ENCODE measurements at regions not wholly inside any gene's neighbourhood (a gene's known extent, or its start where the extent isn't known, plus 50 kb on each side); places are given as distances from the start of the nearest gene placed in this dataset.
"Not testable (repeated sequence)": the region's sequence is repeated elsewhere in the genome, so short reads cannot be mapped to it uniquely, and the experiment has no call there.

- TF ChIP-seq EP300 (conservative IDR thresholded peaks at IDR 0.05; ENCODE audit: poor library complexity, severe bottlenecking) = no peak
- TF ChIP-seq RAD21 (conservative IDR thresholded peaks at IDR 0.05) = no peak
- TF ChIP-seq REST (IDR thresholded peaks at IDR 0.05; ENCODE audit: borderline replicate concordance) = no peak
- no peak for TF ChIP-seq EZH2 (IDR thresholded peaks at IDR 0.05; ENCODE audit: borderline replicate concordance, insufficient read depth, low read length, poor library complexity, severe bottlenecking)
- no peak for TF ChIP-seq MXI1 (conservative IDR thresholded peaks at IDR 0.05; ENCODE audit: poor library complexity, severe bottlenecking)
- TF ChIP-seq POLR2AphosphoS5 (IDR thresholded peaks at IDR 0.05) = no peak
- no peak for TF ChIP-seq CTCF (IDR thresholded peaks at IDR 0.05; ENCODE audit: poor library complexity, severe bottlenecking)
- TF ChIP-seq SMC3 (conservative IDR thresholded peaks at IDR 0.05; ENCODE audit: poor library complexity) = no peak
- no peak for TF ChIP-seq TAF1 (IDR thresholded peaks at IDR 0.05; ENCODE audit: low read depth)
- Histone ChIP-seq H3K27ac (ENCODE audit: low read length) (no peak overlapping the region), H3K4me3 (ENCODE audit: low read length) (no peak overlapping the region), H3K9me3 (ENCODE audit: low read length) (no peaks in the 10 kb centered on the region), H3K27me3 (ENCODE audit: insufficient read depth, low read depth, low read length) (no peaks in the 10 kb centered on the region), H3K9me2 (ENCODE audit: insufficient read depth, low read length) (no peaks in the 10 kb centered on the region), H3F3A (ENCODE audit: insufficient read depth, low read length, poor library complexity, severe bottlenecking) (no peaks in the 10 kb centered on the region), H2AFZ (ENCODE audit: low read depth, low read length) (no peak overlapping the region), H3K79me2 (replicated peaks; ENCODE audit: insufficient read depth, low read length) (no peaks in the 10 kb centered on the region), H3K36me3 (ENCODE audit: insufficient read depth, low read length) (no peaks in the 10 kb centered on the region), H3K9ac (ENCODE audit: low read length) (no peak overlapping the region), H3K4me2 (ENCODE audit: low read length) (no peak overlapping the region), H4K20me1 (ENCODE audit: insufficient read depth) (no peaks in the 10 kb centered on the region)
Observed at GRCh38 chr7:119256001-119256400, 1017.0 kb upstream of the KCND2 start.

GRCh38 chr7:119256446-119257131 is 1016.4 kb upstream of the KCND2 start:
- Histone ChIP-seq H3K27ac (ENCODE audit: low read length) (no peak overlapping the region), H2AFZ (ENCODE audit: low read depth, low read length) (no peak overlapping the region), H3K9me2 (ENCODE audit: insufficient read depth, low read length) (no peaks in the 10 kb centered on the region), H3K27me3 (ENCODE audit: insufficient read depth, low read depth, low read length) (no peaks in the 10 kb centered on the region), H3K79me2 (replicated peaks; ENCODE audit: insufficient read depth, low read length) (no peaks in the 10 kb centered on the region), H4K20me1 (ENCODE audit: insufficient read depth) (no peaks in the 10 kb centered on the region), H3K9ac (ENCODE audit: low read length) (no peak overlapping the region), H3K4me3 (ENCODE audit: low read length) (no peak overlapping the region), H3F3A (ENCODE audit: insufficient read depth, low read length, poor library complexity, severe bottlenecking) (no peaks in the 10 kb centered on the region), H3K36me3 (ENCODE audit: insufficient read depth, low read length) (no peaks in the 10 kb centered on the region), H3K4me2 (ENCODE audit: low read length) (no peak overlapping the region), H3K9me3 (ENCODE audit: low read length) (no peaks in the 10 kb centered on the region)
- TF ChIP-seq CTCF (IDR thresholded peaks at IDR 0.05; ENCODE audit: poor library complexity, severe bottlenecking) = no peak
- no peak for TF ChIP-seq REST (IDR thresholded peaks at IDR 0.05; ENCODE audit: borderline replicate concordance)
- no peak for TF ChIP-seq SMC3 (conservative IDR thresholded peaks at IDR 0.05; ENCODE audit: poor library complexity)
- no peak for TF ChIP-seq POLR2AphosphoS5 (IDR thresholded peaks at IDR 0.05)
- no peak for TF ChIP-seq MXI1 (conservative IDR thresholded peaks at IDR 0.05; ENCODE audit: poor library complexity, severe bottlenecking)
- TF ChIP-seq TAF1 (IDR thresholded peaks at IDR 0.05; ENCODE audit: low read depth) = no peak
- no peak for TF ChIP-seq EP300 (conservative IDR thresholded peaks at IDR 0.05; ENCODE audit: poor library complexity, severe bottlenecking)
- TF ChIP-seq EZH2 (IDR thresholded peaks at IDR 0.05; ENCODE audit: borderline replicate concordance, insufficient read depth, low read length, poor library complexity, severe bottlenecking) = no peak
- no peak for TF ChIP-seq RAD21 (conservative IDR thresholded peaks at IDR 0.05)

GRCh38 chr7:119266790-119267189 is 1006.2 kb upstream of the KCND2 start:
- not testable (repeated sequence) for H4K20me1 ChIP-seq (ENCODE audit: insufficient read depth); H3K4me2 ChIP-seq (ENCODE audit: low read length); H3K27me3 ChIP-seq (ENCODE audit: insufficient read depth, low read depth, low read length); H3K36me3 ChIP-seq (ENCODE audit: insufficient read depth, low read length); H3K79me2 ChIP-seq (replicated peaks; ENCODE audit: insufficient read depth, low read length); H3K9me2 ChIP-seq (ENCODE audit: insufficient read depth, low read length); H2AFZ ChIP-seq (ENCODE audit: low read depth, low read length); H3K9ac ChIP-seq (ENCODE audit: low read length); H3F3A ChIP-seq (ENCODE audit: insufficient read depth, low read length, poor library complexity, severe bottlenecking); H3K27ac ChIP-seq (ENCODE audit: low read length); H3K9me3 ChIP-seq (ENCODE audit: low read length); H3K4me3 ChIP-seq (ENCODE audit: low read length)

All from neural cell (in vitro differentiated cells).